ENCODE measurements at regions not wholly inside any gene's neighbourhood (a gene's known extent, or its start where the extent isn't known, plus 50 kb on each side); places are given as distances from the start of the nearest gene placed in this dataset.

DNA sequence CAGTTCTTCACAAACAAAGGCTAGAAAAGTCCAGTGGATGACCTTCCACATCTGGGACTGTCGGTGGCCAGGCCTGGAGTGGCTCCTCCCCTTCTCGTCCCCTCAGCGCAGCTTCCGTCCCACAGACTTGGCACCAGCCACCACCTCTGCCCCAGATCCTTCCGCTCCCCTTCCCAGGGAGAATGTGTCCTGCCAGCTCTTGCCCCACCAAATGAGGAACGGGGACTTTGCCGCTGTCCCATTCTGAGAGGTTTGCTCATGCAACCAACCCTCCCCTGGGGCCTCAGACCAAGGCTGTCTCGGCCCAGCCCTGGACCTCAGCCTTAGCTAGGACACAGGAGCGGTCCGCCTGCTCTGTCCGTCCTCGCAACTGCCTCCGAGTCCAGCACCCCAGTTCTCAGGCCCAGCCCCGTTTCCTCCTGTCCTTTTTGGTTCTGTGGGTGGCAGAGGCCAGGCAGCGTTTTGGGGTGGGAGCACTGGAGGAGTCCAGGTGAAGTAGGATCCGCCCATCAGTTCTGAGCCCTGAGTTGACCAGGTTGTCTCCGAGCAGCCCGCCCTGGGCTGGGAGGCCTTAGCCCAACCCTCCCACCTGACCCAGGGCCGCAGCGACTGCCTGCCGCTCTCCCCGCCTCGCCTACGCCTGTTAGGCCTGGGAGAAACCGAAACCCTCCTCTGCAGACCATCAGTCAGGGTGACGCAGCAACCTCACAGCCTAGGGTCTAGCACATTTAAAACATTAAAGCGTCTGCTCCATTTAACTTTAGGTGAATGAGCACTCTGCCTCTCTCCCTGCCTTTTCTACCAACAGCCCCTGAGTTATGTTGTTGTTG lies 284.3 kb downstream of the FOXO1 start:
- no peak for DNase-seq (ENCODE audit: low read depth, low spot score)

DNA sequence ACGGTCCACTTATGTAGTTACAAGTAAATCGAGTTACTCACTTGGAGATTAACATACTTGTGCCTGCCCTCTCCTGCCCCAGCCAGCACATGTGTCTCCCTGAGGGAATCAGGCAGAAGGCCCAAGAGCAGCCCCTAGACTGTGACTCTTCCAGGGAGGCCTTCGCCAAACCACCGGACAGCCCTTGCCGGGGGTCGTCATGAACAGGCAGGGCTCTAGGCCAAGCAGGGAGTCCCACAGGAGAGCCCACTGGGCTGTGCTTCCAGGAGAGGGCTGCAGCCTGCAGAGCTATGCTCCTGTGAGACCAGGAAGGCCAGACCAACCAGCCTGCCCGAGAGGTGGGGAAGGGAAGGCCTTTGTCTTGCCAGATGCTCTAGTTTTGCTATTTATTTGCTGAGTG lies 283.3 kb downstream of the FOXO1 start:
- DNase-seq (ENCODE audit: low read depth, low spot score): no peak

DNA sequence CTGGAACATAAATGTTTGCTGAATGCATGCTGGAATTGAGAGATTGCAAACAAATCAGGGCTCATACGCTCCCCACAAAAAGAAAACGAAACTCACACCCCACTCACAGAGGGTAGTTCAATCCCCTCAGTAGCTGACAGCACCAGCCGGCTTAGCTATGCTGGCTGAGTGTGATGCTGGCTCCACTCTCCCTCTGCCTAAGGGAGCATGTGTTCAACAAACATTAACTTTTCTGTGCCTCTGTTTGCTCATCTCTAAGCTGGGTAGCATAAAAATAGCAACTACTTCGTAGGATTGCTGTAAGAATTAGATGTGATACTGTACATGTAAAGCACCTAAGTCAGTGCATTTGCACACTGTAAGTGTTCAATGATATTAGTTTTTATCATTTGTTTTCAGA lies 282.6 kb downstream of the FOXO1 start:
- DNase-seq (ENCODE audit: low read depth, low spot score): no peak

DNA sequence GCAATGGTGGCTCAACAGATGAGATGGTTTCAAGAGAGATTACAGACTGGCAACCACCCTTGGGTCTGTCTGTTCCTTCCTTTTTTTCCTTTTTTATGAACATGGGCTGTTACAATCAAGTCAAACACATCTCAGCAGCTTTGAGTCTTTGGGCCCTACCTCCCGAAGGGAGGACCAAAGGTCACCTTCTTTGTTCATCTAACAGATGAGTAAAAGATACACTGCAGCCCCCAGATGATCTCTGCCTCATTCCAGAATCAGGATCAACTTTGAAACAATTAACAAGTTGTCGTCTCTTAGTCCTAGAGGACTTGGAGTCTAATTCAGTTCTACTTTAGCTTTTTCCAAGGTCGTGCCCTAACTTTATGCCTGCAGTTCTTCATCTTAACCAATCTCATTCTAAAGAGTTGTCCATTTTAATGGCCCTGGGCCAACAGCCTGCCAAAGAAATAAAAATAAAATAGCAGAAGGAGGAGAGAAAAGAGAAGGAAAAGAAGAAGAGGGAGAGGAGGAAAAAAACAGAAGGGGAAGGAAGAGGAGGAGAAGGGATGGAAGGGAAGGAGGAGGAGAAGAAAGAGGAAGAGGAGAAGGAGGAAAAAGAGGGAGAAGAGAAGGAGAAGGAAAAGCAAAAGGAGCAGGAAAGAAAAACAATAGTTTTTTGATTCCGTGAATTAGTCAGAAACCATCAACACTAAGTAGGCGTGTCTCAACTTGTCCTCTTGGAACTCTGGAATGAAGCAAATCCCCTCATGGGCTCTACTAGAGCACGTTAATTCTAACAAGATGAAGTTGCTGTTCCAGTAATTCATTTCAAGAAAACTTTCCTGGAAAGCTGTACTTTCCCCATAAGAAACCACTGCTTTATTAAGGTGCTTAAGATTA lies 281.2 kb downstream of the FOXO1 start:
- DNase-seq (ENCODE audit: low read depth, low spot score): no peak

GRCh38 chr13:40385858-40386180 lies 280.6 kb downstream of the FOXO1 start:
- no peak for DNase-seq (ENCODE audit: low read depth, low spot score)

GRCh38 chr13:40386586-40386985 lies 279.9 kb downstream of the FOXO1 start:
- no peak for DNase-seq (ENCODE audit: low read depth, low spot score)

DNA sequence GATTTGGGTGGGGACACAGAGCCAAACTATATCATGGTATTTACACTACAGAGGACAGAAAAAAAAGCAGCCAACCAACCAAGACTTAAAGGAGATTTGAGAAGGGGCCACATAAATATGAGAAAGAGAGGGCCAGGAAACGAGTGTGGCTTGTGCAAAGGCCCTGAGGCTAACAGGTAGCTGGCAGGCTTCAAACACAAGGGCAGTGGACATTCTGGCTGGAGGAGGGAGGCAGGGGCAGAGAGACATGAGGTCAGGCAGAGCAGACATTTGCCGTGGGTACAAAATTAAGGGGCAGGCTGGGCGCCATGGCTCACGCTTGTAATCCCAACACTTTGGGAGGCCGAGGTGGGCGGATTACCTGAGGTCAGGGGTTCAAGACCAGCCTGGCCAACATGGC lies 278.7 kb downstream of the FOXO1 start:
- no peak for DNase-seq (ENCODE audit: low read depth, low spot score)

GRCh38 chr13:40388617-40389016 lies 277.8 kb downstream of the FOXO1 start:
- DNase-seq (ENCODE audit: low read depth, low spot score): no peak

GRCh38 chr13:40389081-40389641 lies 277.3 kb downstream of the FOXO1 start:
- no peak for DNase-seq (ENCODE audit: low read depth, low spot score)

- DNase-seq (ENCODE audit: low read depth, low spot score): no peak
These were observed 276.0 kb downstream of the FOXO1 start for GRCh38 chr13:40390401-40390916.

GRCh38 chr13:40391788-40392187 lies 274.7 kb downstream of the FOXO1 start:
- no peak for DNase-seq (ENCODE audit: low read depth, low spot score)

DNA sequence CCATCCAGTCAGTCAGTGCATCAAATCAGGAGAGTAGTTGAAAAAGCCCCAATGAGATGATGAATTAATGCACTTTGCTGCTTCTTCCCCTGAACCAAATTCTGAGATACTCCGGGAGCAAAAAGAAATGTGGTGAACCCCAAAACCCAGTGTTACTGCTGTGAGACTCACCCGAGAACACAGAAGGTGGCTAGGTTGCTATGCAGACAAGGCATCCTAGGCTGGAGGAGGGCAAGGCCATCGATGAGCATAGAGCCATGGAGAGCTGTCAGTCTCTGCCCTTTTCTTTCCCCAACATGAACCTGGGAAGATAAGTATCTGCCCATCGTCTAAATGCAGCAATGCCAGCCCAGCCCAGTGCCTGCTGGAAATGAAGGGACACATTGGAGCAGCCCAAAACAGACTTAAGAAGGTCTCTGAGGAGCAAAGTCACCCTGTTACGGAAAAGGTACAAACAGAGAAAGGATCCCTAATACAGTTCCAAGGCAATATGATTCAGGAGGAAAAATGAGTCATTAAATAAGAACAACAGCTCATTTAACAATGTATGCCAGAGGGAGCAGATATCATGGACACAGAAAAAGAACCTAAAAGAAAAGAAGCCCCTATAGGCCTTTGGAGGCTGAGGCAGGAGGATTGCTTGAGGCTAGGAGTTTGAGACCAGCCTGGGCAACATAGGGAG lies 272.0 kb downstream of the FOXO1 start:
- no peak for DNase-seq (ENCODE audit: low read depth, low spot score)

GRCh38 chr13:40398065-40398464 lies 268.4 kb downstream of the FOXO1 start:
- no peak for DNase-seq (ENCODE audit: low read depth, low spot score)

- DNase-seq (ENCODE audit: low read depth, low spot score): no peak
These were observed 266.7 kb downstream of the FOXO1 start for GRCh38 chr13:40399756-40400155.

GRCh38 chr13:40401911-40402776 lies 264.3 kb downstream of the FOXO1 start:
- peak; percentile 77 for DNase-seq (ENCODE audit: low read depth, low spot score)

DNA sequence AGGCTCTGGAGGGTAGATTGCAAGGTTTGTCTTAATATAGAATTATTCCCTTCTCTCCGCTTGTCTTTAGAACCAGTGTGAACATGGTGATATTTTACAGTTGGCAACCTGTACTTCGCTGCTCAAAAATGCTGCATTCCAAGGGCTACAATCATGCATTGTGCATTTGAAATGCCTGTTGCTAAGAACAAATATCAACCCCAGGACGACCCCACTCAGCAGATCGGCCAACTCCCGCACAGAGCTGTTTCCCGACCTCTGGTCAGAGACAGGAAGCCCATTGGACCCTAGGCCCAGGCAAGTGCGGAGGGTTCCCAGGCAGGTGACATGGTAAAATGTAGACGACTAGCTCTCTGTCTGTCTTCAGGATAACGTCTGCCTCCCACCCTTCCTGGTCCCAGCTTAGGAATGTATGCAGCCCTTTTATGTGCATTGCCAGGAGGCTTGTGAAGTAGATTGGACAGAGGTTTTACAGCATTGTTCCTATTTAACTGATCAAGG lies 263.5 kb downstream of the FOXO1 start:
- no peak for DNase-seq (ENCODE audit: low read depth, low spot score)

DNA sequence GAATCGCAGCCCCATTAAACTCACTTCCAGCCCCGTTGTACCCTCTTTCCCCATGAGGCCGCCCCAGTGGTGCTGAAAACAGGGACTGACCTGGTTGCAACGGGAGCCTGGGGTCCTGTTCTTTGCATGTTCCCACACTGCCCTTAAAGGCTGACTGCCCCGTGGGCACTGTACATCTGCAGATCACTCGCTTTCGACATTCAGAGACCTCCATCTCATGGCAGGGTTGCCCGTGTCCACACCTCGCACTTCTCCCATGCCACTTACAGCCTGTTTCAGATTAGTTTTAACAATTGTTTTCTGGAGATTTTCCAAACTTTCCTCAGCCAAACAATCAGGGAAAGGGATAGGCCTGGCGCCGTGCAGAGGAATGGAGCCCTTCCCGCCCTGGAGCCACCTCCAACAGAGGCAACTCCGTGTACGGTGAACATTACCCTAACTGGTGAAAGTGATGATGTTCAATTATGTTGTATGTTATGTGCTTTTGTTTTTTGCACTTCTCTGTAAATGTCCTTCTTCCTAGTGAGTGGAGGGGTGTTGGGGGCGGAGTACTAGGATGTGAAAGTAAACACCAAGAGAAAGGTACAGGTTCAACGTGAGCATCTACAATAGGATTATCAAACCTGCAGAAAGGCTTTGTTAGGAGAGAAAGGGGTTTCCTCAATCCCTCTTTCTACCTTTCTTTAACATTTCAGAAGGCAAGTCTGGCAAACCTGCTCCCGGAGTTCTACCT lies 262.8 kb downstream of the FOXO1 start:
- DNase-seq (ENCODE audit: low read depth, low spot score): no peak

DNA sequence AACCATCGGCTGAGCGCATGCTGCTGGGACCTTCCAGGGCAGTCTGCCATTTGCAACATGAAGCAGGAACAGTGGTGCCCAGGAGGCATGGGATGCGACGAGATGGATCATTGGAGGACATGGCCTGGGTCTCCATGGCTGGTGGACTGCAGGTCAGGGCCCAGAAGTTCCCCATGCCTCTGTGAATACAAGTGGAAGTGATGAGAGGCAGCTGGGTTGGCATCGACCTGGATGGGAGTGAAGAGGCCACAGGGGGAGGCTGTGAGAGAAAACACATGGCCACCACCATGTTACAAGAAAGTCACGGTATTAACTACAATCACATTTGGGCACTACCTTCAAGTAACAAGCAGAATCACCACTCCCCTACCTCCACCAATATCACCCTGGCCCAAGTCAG lies 262.0 kb downstream of the FOXO1 start:
- no peak for DNase-seq (ENCODE audit: low read depth, low spot score)

- no peak for DNase-seq (ENCODE audit: low read depth, low spot score)
These were observed 261.3 kb downstream of the FOXO1 start for GRCh38 chr13:40404967-40405716.

Measured in brain pericyte (primary cell).